IMR-90 (cell line): ENCODE measurements at regions not wholly inside any gene's neighbourhood (a gene's known extent, or its start where the extent isn't known, plus 50 kb on each side); places are given as distances from the start of the nearest gene placed in this dataset.

Experiments
- ATAC-seq: fragments of 200-7000 bp; cut with Tn5 transposase; 2 replicates; pipeline ENCODE4 v1.9.1; 2020; ENCODE audit warnings: low read depth, mild to moderate bottlenecking, moderate library complexity
- BruUV-seq: library from RNA; stranded (reverse); fragments of 400-500 nt; replicated peaks from 2 replicates; lab custom pipeline; 2021; lab: Mats Ljungman, UMichigan
- CTCF ChIA-PET: fragments of 300-600 bp; formaldehyde crosslinking; extraction: SDS; loops from one replicate; lab custom pipeline; 2021; ENCODE audit warnings: antibody characterized with exemption; lab: Yijun Ruan, JAX
- POLR2A ChIA-PET: fragments of 300-600 bp; sonication (Branson Sonifier 250); formaldehyde crosslinking; loops from one replicate; lab custom pipeline; 2022; ENCODE audit warnings: antibody characterized with exemption; ENCODE audit not compliant: unreplicated experiment; lab: Charles Lee
- DNase-seq: peaks from one replicate; pipeline ENCODE4 v3.0.0; 2013
- H2AFZ ChIP-seq: replicated peaks from 2 replicates; pipeline ENCODE3; 2013; ENCODE audit warnings: low read length, mild to moderate bottlenecking; ENCODE audit not compliant: poor library complexity
- H2AK5ac ChIP-seq: 2 replicates; pipeline ENCODE4 v1.6.1; 2013; ENCODE audit warnings: low read depth, low read length, inconsistent platforms
- H2AK9ac ChIP-seq: replicated peaks from 2 replicates; pipeline ENCODE3; 2013; ENCODE audit warnings: mild to moderate bottlenecking, low read depth, low read length, moderate library complexity; ENCODE audit not compliant: poor library complexity
- H2BK120ac ChIP-seq: 2 replicates; pipeline ENCODE4 v1.6.1; 2013; ENCODE audit warnings: low read depth, low read length, inconsistent platforms
- H2BK15ac ChIP-seq: 3 replicates; pipeline ENCODE4 v1.6.1; 2013; ENCODE audit warnings: low read depth, low read length, inconsistent platforms
- H2BK20ac ChIP-seq: 2 replicates; pipeline ENCODE4 v1.6.1; 2013; ENCODE audit warnings: low read depth, mild to moderate bottlenecking, inconsistent platforms, low read length, moderate library complexity
- H2BK5ac ChIP-seq: 2 replicates; pipeline ENCODE4 v1.6.1; 2013; ENCODE audit warnings: mild to moderate bottlenecking, low read depth, low read length, inconsistent platforms; ENCODE audit not compliant: poor library complexity, severe bottlenecking
- H3K14ac ChIP-seq: replicated peaks from 2 replicates; pipeline ENCODE4 v1.6.1; 2013; ENCODE audit warnings: low read depth, low read length, inconsistent platforms
- H3K18ac ChIP-seq: 2 replicates; pipeline ENCODE4 v1.6.1; 2013; ENCODE audit warnings: low read depth, low read length, control low read depth
- H3K23ac ChIP-seq: 2 replicates; pipeline ENCODE4 v1.6.1; 2013; ENCODE audit warnings: low read depth, low read length, inconsistent platforms
- H3K27ac ChIP-seq: 2 replicates; pipeline ENCODE4 v1.5.1; 2013; ENCODE audit warnings: mild to moderate bottlenecking, control low read depth, low read length; ENCODE audit not compliant: insufficient read depth
- H3K27me3 ChIP-seq: 2 replicates; pipeline ENCODE4 v1.6.1; 2013; ENCODE audit warnings: low read length; ENCODE audit not compliant: control insufficient read depth, insufficient read depth
- H3K36me3 ChIP-seq: 2 replicates; pipeline ENCODE4 v1.6.1; 2013; ENCODE audit warnings: low read length, mixed read lengths; ENCODE audit not compliant: control insufficient read depth, insufficient read depth
- H3K4ac ChIP-seq: 2 replicates; pipeline ENCODE4 v1.6.1; 2013; ENCODE audit warnings: low read depth, low read length, inconsistent platforms
- H3K4me1 ChIP-seq: 2 replicates; pipeline ENCODE4 v1.6.1; 2013; ENCODE audit warnings: low read length, mixed read lengths; ENCODE audit not compliant: control insufficient read depth, insufficient read depth
- H3K4me2 ChIP-seq: 2 replicates; pipeline ENCODE4 v1.6.1; 2013; ENCODE audit warnings: low read depth, mild to moderate bottlenecking, control low read depth, low read length, moderate library complexity
- H3K4me3 ChIP-seq: 2 replicates; pipeline ENCODE4 v1.5.1; 2013; ENCODE audit warnings: low read depth, mild to moderate bottlenecking, control low read depth, low read length, moderate library complexity; ENCODE audit not compliant: insufficient read depth
- H3K56ac ChIP-seq: 2 replicates; pipeline ENCODE4 v1.6.1; 2013; ENCODE audit warnings: low read length, inconsistent platforms; ENCODE audit not compliant: insufficient read depth; ENCODE audit errors: extremely low read depth
- H3K79me1 ChIP-seq, 2 experiments: 2 replicates each; pipeline ENCODE4 v1.6.1; 2013; ENCODE audit warnings: low read length in 2 of 2, inconsistent platforms in 1 of 2, low read depth in 1 of 2
- H3K9ac ChIP-seq: 2 replicates; pipeline ENCODE4 v1.6.1; 2013; ENCODE audit warnings: low read depth, low read length, control low read depth
- H3K9me1 ChIP-seq: 2 replicates; pipeline ENCODE4 v1.6.1; 2013; ENCODE audit warnings: low read length, inconsistent platforms; ENCODE audit not compliant: insufficient read depth
- H3K9me3 ChIP-seq: 2 replicates; pipeline ENCODE4 v1.6.1; 2013; ENCODE audit warnings: low read length; ENCODE audit not compliant: control insufficient read depth, insufficient read depth
- H4K20me1 ChIP-seq: 2 replicates; pipeline ENCODE4 v1.6.1; 2013; ENCODE audit warnings: low read length, inconsistent platforms; ENCODE audit not compliant: insufficient read depth
- H4K5ac ChIP-seq: 2 replicates; pipeline ENCODE4 v1.6.1; 2013; ENCODE audit warnings: mild to moderate bottlenecking, low read depth, low read length, control low read depth
- H4K8ac ChIP-seq, 2 experiments: 2 replicates each; pipeline ENCODE4 v1.6.1; 2013; ENCODE audit warnings: low read depth in 2 of 2, low read length in 2 of 2, control low read depth in 1 of 2, inconsistent platforms in 1 of 2
- H4K91ac ChIP-seq: 2 replicates; pipeline ENCODE4 v1.6.1; 2013; ENCODE audit warnings: low read depth, low read length, inconsistent platforms; ENCODE audit not compliant: insufficient read depth
- BHLHE40 ChIP-seq: fragments of 150-350 bp; IDR thresholded peaks from 2 replicates; pipeline ENCODE4 v1.6.1; 2016; ENCODE audit warnings: mild to moderate bottlenecking, low read depth, low read length
- CEBPB ChIP-seq: IDR thresholded peaks from 2 replicates; pipeline ENCODE4 v1.6.1; 2012; ENCODE audit warnings: low read depth, low read length, improper control_type of control experiment
- CHD1 ChIP-seq: IDR thresholded peaks from 2 replicates; pipeline ENCODE4 v1.6.1; 2012; ENCODE audit warnings: low read depth, low read length, improper control_type of control experiment
- FOS ChIP-seq: fragments of 150-350 bp; IDR thresholded peaks from 2 replicates; pipeline ENCODE4 v1.6.1; 2016; ENCODE audit warnings: low read depth, low read length
- MAFK ChIP-seq: IDR thresholded peaks from 2 replicates; pipeline ENCODE4 v1.6.1; 2012; ENCODE audit warnings: low read depth, low read length, improper control_type of control experiment
- MAZ ChIP-seq: IDR thresholded peaks from 2 replicates; pipeline ENCODE4 v1.6.1; 2012; ENCODE audit warnings: low read depth, mild to moderate bottlenecking, low read length, improper control_type of control experiment, moderate library complexity, borderline replicate concordance
- MXI1 ChIP-seq: IDR thresholded peaks from 2 replicates; pipeline ENCODE4 v1.6.1; 2012; ENCODE audit warnings: low read depth, mild to moderate bottlenecking, low read length, moderate library complexity, borderline replicate concordance
- POLR2A ChIP-seq: IDR thresholded peaks from 2 replicates; pipeline ENCODE4 v1.6.1; 2012; ENCODE audit warnings: mild to moderate bottlenecking, low read depth, low read length
- RAD21 ChIP-seq: IDR thresholded peaks from 2 replicates; pipeline ENCODE4 v1.6.1; 2012; ENCODE audit warnings: low read length, improper control_type of control experiment
- RCOR1 ChIP-seq: IDR thresholded peaks from 2 replicates; pipeline ENCODE4 v1.6.1; 2012; ENCODE audit warnings: mild to moderate bottlenecking, low read length, improper control_type of control experiment; ENCODE audit not compliant: insufficient replicate concordance
- RFX5 ChIP-seq: IDR thresholded peaks from 2 replicates; pipeline ENCODE4 v1.8.0; 2012; ENCODE audit warnings: low read depth, mild to moderate bottlenecking, low read length, moderate library complexity
- SMC3 ChIP-seq: fragments of 150-350 bp; IDR thresholded peaks from 2 replicates; pipeline ENCODE4 v1.6.1; 2016; ENCODE audit warnings: low read depth, mild to moderate bottlenecking, antibody characterized with exemption, low read length, moderate library complexity
- dilution Hi-C: fragments of 300-500 bp; cut with HindIII; formaldehyde crosslinking; loops from one replicate; pipeline ENCODE4 v1.14.3; 2018; ENCODE audit warnings: low sequenced_read_pairs; ENCODE audit not compliant: unreplicated experiment
- in situ Hi-C: fragments of 300-500 bp; cut with MboI; formaldehyde crosslinking; loops from 3 replicates; pipeline ENCODE4 v1.14.3; 2019; ENCODE audit warnings: low sequenced_read_pairs, inconsistent platforms, mixed read lengths
- intact Hi-C: fragments of 100-400 bp; cut with micrococcal nuclease; formaldehyde crosslinking; loops from 2 replicates; pipeline ENCODE4 v1.10.0; 2022
- TF ChIP-seq, protein P1 (sequence below): fragments of 150-350 bp; IDR thresholded peaks from 2 replicates; pipeline ENCODE4 v1.6.1; 2016; ENCODE audit warnings: low read depth, mild to moderate bottlenecking, low read length, moderate library complexity, borderline replicate concordance

DNA sequence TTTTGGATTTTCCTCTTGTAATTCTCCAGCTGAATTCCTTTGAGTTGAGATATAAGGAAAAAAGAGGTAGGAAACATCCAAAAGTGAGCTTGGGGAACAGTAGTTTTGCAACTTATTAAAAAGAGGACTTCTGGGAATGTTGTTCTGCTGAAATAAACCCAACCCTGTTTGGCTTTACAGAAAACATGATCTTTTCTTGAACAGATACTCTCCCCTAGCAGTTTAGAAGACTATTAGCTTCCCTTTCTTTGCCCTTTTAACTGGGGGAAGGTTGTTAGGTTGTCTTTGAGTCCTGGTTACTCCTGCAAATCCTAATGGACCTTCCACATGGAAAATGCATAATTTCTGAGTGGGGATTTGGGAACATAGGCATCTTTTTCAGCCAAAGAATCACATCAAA lies 168.7 kb upstream of the RPS23 start:
- no peak overlapping the region for H3K4me2 ChIP-seq
- DNase-seq (no peak), ATAC-seq (no peak)
- no peak overlapping the region for H2AFZ ChIP-seq
- H3K56ac ChIP-seq = no peak overlapping the region
- H3K4ac ChIP-seq = no peak overlapping the region
- H3K18ac ChIP-seq = no peak overlapping the region
- BruUV-seq = no TSS peak
- no peak overlapping the region for H4K5ac ChIP-seq
- intact Hi-C loops = no loop called here
- POLR2A ChIA-PET = no interaction called here
- no peak overlapping the region for H2BK20ac ChIP-seq
- no peak overlapping the region for H3K27ac ChIP-seq
- H3K36me3 ChIP-seq = no peaks in the 10 kb centered on the region
- H3K9ac ChIP-seq = no peak overlapping the region
- no peak overlapping the region for H2BK120ac ChIP-seq
- peaks cover 24% of the 10 kb centered on the region for H3K27me3 ChIP-seq
- in situ Hi-C loops = no loop called here
- no peaks in the 10 kb centered on the region for H3K9me3 ChIP-seq
- no peak overlapping the region for H2AK5ac ChIP-seq
- H2BK5ac ChIP-seq = no peak overlapping the region
- H3K79me1 ChIP-seq = no peaks in the 10 kb centered on the region
- no peak overlapping the region for H2AK9ac ChIP-seq
- TF ChIP-seq MAFK (no peak), RCOR1 (no peak), RAD21 (no peak), BHLHE40 (no peak), SMC3 (no peak), CEBPB (no peak), RFX5 (no peak), MAZ (no peak), FOS (no peak), MXI1 (no peak), CHD1 (no peak), POLR2A (no peak)
- TF ChIP-seq, protein P1, sequence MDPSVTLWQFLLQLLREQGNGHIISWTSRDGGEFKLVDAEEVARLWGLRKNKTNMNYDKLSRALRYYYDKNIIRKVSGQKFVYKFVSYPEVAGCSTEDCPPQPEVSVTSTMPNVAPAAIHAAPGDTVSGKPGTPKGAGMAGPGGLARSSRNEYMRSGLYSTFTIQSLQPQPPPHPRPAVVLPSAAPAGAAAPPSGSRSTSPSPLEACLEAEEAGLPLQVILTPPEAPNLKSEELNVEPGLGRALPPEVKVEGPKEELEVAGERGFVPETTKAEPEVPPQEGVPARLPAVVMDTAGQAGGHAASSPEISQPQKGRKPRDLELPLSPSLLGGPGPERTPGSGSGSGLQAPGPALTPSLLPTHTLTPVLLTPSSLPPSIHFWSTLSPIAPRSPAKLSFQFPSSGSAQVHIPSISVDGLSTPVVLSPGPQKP = no peak
- H3K9me1 ChIP-seq = no peaks in the 10 kb centered on the region
- no peak overlapping the region for H3K4me3 ChIP-seq
- H3K23ac ChIP-seq = no peak overlapping the region
- no peak overlapping the region for H2BK15ac ChIP-seq
- no peak overlapping the region for H4K91ac ChIP-seq
- H4K20me1 ChIP-seq = no peaks in the 10 kb centered on the region
- CTCF ChIA-PET = no interaction called here
- no peak overlapping the region for H3K14ac ChIP-seq
- H3K4me1 ChIP-seq = no peaks in the 10 kb centered on the region
- dilution Hi-C loops = no loop called here
- H4K8ac ChIP-seq = no peak overlapping the region
